ENCODE measurements at regions not wholly inside any gene's neighbourhood (a gene's known extent, or its start where the extent isn't known, plus 50 kb on each side); places are given as distances from the start of the nearest gene placed in this dataset.

GRCh38 chr11:32204751-32205150 lies 113.9 kb downstream of the RCN1 start:
- TF ChIP-seq POLR2A (IDR thresholded peaks at IDR 0.05): no peak
- TF ChIP-seq CTCF (IDR thresholded peaks at IDR 0.05): no peak

Measured in thyroid gland (tissue), 4 donors.